ENCODE measurements at regions not wholly inside any gene's neighbourhood (a gene's known extent, or its start where the extent isn't known, plus 50 kb on each side); places are given as distances from the start of the nearest gene placed in this dataset.
"Not testable (repeated sequence)": the region's sequence is repeated elsewhere in the genome, so short reads cannot be mapped to it uniquely, and the experiment has no call there.

- BruUV-seq (replicated peaks): no TSS peak
- POLR2A ChIA-PET: no interaction called here
- intact Hi-C loops (cut with micrococcal nuclease; ENCODE audit: unreplicated experiment): loop anchor here (1.0 to 5.0 kb wide), 2 partner anchors 281 to 405 kb away; partner anchors contain the start of gene FRMD6
Observed at GRCh38 chr14:51370758-51371386, 130.8 kb downstream of the TMX1 start.

GRCh38 chr14:51377186-51377585 lies 137.1 kb downstream of the TMX1 start:
- H3K4me2 ChIP-seq (ENCODE audit: low read depth, low read length); intact Hi-C loops (cut with micrococcal nuclease; ENCODE audit: unreplicated experiment); H3K27me3 ChIP-seq (ENCODE audit: control insufficient read depth in 1 of 2, insufficient read depth in 2 of 2, low read length in 2 of 2); H3K79me2 ChIP-seq (ENCODE audit: insufficient read depth, low read length); BruUV-seq (replicated peaks); H3K36me3 ChIP-seq (replicated peaks in 1 of 2; ENCODE audit: control insufficient read depth in 1 of 2, insufficient read depth in 2 of 2, low read length in 2 of 2); DNase-seq (ENCODE audit: low spot score); H3K9me3 ChIP-seq (ENCODE audit: low read length); CTCF ChIA-PET (ENCODE audit: low intra/inter-chr PET ratio, low total read pairs); H3K9ac ChIP-seq (ENCODE audit: insufficient read depth, low read depth, low read length); ATAC-seq; H3K4me1 ChIP-seq (ENCODE audit: insufficient read depth, low read length); FAIRE-seq; H2AFZ ChIP-seq (ENCODE audit: low read length); H3K4me3 ChIP-seq (replicated peaks in 1 of 3; ENCODE audit: insufficient read depth in 1 of 3, low read depth in 2 of 3, low read length in 3 of 3); H3K27ac ChIP-seq (ENCODE audit: extremely low read length, insufficient read depth, low read length); POLR2A ChIA-PET; H4K20me1 ChIP-seq (ENCODE audit: insufficient read depth, low read length): not testable (repeated sequence)
- 0% methylated on average over 2 of the region's 2 CpGs for WGBS (ENCODE audit: low lambda C conversion rate)
- in situ Hi-C loops (cut with HindIII; ENCODE audit: extremely low pct_ligation_motif_present, low pct_unique_long_range_greater_than_20kb): loop anchor here (10.0 kb wide), 1 partner anchor 398 kb away; no protein-coding TSS in a partner anchor

More at GRCh38 chr14:51370758-51371386, 130.8 kb downstream of the TMX1 start:
- WGBS (ENCODE audit: low lambda C conversion rate): 0% methylated on average over 2 of the region's 2 CpGs
- FAIRE-seq (no peak), DNase-seq (ENCODE audit: low spot score) (no peak), ATAC-seq (no peak)
- Histone ChIP-seq H3K9ac (ENCODE audit: insufficient read depth, low read depth, low read length) (no peak overlapping the region), H3K36me3 (replicated peaks in 1 of 2; ENCODE audit: control insufficient read depth in 1 of 2, insufficient read depth in 2 of 2, low read length in 2 of 2) (no peaks in the 10 kb centered on the region), H4K20me1 (ENCODE audit: insufficient read depth, low read length) (no peaks in the 10 kb centered on the region), H3K4me3 (replicated peaks in 1 of 3; ENCODE audit: insufficient read depth in 1 of 3, low read depth in 2 of 3, low read length in 3 of 3) (no peak overlapping the region), H3K4me2 (ENCODE audit: low read depth, low read length) (no peak overlapping the region), H2AFZ (ENCODE audit: low read length) (no peak overlapping the region), H3K27ac (ENCODE audit: extremely low read length, insufficient read depth, low read length) (no peak overlapping the region), H3K4me1 (ENCODE audit: insufficient read depth, low read length) (no peaks in the 10 kb centered on the region; the same call in 1 of the 2 replicates), H3K79me2 (ENCODE audit: insufficient read depth, low read length) (no peaks in the 10 kb centered on the region), H3K9me3 (ENCODE audit: low read length) (no peaks in the 10 kb centered on the region), H3K27me3 (ENCODE audit: control insufficient read depth in 1 of 2, insufficient read depth in 2 of 2, low read length in 2 of 2) (peaks cover 0 to 2% of the 10 kb centered on the region in 2 experiments; a peak in 2 of 5 replicates)
- CTCF ChIA-PET (ENCODE audit: low intra/inter-chr PET ratio, low total read pairs): interaction anchor here (1.5 kb wide), 1 partner anchor 410 kb away, joined by 8 read pairs; no protein-coding TSS in a partner anchor
- in situ Hi-C loops (cut with HindIII; ENCODE audit: extremely low pct_ligation_motif_present, low pct_unique_long_range_greater_than_20kb): loop anchor here (10.0 kb wide), 1 partner anchor 404 kb away; no protein-coding TSS in a partner anchor
- TF ChIP-seq CREB3 (CRISPR knock-in tag; IDR thresholded peaks at IDR 0.05) (no peak), TIGD3 (CRISPR knock-in tag; IDR thresholded peaks at IDR 0.05; ENCODE audit: borderline replicate concordance) (no peak), ARID2 (CRISPR knock-in tag; IDR thresholded peaks at IDR 0.05; ENCODE audit: borderline replicate concordance) (no peak)

Measured in HepG2 (cell line).